HG03095 (cell line): ENCODE measurements at regions not wholly inside any gene's neighbourhood (a gene's known extent, or its start where the extent isn't known, plus 50 kb on each side); places are given as distances from the start of the nearest gene placed in this dataset.
"Not testable (repeated sequence)": the region's sequence is repeated elsewhere in the genome, so short reads cannot be mapped to it uniquely, and the experiment has no call there.

ENCODE experiments used
- ATAC-seq: cut with Tn5 transposase; IDR thresholded peaks from one replicate; pipeline ENCODE4 v1.9.1; 2021; ENCODE audit warnings: moderate library complexity; ENCODE audit not compliant: unreplicated experiment

DNA sequence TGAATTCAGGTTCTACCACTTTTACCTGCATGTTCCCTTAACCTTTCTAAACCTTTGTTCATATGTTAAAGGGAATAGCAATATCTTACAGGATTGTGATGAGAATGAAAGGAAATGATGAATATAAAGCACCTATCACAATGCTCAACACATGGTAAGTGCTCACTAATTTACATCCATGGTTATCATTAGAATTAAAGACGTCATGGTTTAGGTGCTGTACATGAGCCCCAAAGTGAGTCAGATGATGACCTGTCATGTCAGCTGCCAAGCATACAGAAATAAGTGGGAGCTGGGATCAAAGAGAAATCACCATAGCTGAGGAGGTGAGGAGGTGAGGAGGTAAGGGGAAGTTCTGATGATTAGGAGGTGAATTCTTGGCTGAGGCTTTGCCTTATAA, 135.9 kb upstream of the ATP2B1 start:
- no peak for ATAC-seq

DNA sequence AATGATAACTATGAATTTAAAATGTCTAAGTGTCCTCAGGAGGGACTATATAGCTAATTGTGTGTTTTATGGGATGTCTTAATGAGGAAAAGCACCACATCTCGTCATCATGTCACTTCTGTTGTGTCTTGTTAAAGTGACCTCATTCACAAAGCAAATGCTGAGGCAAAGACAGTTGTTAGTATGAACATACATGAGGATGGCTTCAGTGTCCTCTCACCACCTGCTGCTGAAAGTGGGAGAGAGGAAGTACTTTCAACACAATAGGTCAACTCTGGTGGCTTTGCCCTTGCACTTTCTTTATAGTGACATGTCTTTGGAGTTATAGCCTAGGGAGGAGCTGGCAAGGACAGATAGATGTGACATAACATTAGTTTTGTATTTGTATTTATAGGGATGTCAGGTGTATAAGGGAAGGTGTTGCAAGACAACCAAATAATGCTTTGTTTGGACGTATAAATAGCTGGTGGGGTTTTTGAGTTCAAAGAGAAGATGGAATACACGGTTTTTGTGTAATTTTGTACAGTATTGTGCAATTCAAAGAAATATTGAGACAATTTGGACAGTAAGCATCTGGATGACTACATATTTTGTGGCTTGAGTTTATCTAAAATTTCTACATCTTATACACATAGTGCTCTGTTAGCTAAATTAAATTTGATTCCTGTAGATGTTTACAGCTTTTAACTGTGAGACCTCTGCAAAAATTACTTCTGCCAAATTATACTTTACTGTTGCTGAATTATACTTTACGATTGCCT, 131.7 kb upstream of the ATP2B1 start:
- ATAC-seq, result no peak

DNA sequence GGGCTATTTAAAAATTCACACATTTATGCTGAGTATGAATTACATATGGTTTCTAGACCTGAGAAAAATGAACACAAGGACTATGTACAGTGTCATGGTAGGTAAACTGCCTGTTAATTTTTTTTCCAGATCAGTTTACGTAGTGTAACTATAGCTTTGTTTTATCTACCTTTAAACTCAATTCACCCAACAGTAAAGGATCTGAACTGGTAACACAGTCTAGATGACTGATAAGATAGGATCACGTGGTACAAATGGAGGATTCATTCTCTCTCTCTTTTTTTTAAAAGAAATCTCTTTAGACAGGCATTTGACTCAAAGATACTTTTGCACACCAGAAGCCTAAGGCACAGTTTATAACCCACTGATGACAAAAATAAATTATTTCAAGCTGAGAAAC, 130.8 kb upstream of the ATP2B1 start:
- ATAC-seq, result no peak

DNA sequence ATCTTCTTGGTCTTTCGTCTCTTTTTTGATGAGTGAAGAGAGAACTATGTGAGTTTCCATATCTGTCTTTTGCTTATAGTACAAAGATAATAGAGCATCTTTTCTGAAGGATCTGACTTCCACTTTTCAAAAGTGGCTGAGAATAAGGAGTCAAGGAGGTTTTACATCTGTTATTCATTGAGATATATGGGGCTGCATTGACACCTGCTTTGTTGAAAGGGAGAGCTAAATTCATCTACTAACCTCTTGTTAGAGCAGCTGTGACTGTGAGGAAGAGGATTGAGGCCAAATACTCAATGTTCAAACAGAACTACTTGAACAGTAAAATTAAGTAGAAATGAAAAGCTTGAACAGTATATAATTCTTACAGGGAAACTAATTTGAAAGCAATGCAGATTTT, 130.2 kb upstream of the ATP2B1 start:
- no peak for ATAC-seq

DNA sequence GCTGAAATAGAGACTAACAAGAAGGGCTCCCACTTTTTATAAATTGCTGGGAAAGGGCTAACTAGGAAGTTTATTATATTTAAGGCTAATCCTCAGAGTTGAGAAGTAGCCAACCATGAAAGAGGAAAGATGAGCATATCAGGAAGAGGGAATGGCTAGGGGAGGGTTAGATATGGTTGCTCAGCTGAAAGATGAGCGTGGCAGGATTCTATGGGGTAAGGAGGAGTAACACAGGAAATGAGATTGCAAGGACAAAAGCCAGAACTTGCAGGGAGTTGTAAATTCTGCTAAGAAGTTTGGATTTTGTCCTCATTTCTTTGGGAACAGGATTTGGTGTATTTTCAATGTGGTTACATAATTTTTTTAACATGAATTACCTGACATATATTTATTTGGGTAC, 127.4 kb upstream of the ATP2B1 start:
- ATAC-seq, result no peak

DNA sequence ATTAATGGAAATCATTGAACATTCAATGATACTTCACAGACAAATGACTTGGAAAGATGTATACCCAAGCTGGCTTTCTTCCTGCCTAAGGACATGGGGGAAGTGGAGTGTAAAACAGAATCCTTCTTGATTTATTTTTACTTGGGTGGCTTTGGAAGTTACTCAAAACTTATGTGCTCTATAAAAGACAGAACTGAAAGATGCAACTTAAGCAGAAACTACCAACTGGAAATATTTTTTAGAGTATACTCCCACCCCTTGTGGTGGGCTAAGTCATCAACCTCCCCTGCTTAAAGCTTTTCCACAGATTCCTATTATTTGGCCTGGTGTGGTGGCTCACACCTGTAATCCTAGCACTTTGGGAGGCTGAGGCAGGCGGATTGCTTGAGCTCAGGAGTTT, 126.0 kb upstream of the ATP2B1 start:
- ATAC-seq, result no peak

DNA sequence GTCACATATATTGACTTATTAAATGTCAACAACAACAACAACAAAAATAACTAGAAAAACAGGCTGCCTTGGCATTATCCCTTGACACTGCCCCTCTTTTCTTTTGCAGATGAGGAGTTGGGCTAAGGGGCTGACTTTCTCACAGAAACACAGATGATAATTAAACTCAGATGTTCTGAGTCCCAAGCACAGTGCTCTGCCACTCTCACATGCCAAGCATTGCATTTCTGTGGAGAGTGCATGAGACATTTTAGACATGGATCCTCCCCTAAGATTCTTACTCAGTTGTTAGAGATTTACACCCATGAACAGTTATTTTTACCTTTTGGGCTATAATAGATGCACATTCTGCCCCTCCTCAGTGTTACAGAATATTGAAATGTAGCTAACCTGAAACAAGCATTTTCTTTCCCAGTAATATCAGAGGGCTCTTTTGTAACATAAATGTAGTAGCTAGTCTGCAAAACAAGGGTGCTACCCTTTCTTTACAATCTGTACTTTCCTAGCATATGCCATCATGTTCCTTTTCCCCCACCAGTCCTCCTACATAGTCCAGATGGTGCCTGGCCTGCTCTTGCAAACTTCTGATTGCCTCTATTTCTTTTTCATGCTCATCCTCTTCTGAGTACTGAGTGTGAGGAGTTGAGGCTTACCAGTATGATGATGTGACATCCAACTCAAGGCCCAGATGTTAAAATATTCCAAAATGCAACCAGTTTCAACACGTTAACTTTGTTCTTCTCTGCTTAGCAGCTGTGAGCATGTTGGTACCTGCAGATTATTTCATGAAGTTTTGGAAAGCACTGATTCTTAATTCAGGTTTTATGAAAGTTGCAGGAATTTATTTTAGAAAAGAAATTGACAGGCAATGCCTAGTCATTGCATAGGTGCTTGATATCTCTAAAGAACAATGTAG, 125.0 kb upstream of the ATP2B1 start:
- ATAC-seq, result no peak

DNA sequence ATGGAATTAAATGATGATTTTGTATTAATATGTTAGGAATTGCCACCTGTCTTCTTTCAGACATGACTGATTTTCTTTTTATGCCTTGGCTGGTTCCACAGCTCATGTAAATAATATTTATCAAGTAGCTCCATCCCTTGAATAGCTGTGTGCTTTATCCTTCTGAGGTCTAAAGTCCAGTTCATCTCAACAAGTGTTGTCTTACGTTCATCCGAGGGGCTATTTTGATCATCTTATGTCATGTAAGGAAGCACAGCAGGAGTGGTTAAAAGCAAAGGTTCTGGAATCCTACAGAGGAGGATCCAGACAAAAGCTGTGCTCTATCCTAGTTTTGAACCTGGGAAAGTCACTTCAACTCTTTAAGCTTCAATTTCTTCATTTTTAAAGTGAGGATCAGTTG, 123.7 kb upstream of the ATP2B1 start:
- no peak for ATAC-seq

DNA sequence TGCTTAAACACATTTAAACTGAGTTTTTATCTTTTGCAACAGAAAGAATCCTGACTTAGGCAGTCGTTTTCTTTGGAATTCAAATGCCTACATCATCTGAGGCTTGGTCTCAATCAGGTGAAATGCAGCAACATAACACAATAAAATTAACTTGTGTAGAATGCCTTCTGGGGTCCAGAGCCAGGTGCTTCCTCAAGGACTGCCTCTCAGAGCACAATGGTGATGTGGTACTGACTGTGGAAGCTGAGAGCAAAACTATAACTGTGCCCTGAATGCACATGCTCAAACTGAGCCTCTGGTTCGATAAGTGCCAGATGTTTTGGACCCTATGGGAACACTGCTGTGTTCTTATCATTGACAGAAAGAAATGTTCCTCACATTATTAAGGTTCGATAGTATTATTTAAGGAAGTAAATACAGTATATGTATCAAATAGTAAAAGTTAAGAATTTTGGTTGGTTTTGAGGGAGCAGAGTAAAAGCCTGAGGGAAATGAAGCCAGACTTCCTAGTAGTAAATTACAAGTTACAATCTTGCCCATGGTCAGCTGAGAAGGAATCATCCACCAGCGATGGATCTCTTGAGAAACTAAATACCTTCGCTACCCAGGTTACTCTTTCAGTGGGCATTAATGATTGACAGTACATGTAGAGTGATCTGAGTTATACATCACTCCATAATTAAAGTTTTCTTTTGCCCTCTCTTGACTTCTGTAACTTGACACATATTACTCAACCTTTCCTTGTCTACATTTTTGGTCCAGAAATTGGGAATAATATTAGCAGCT, 122.9 kb upstream of the ATP2B1 start:
- ATAC-seq, result no peak

DNA sequence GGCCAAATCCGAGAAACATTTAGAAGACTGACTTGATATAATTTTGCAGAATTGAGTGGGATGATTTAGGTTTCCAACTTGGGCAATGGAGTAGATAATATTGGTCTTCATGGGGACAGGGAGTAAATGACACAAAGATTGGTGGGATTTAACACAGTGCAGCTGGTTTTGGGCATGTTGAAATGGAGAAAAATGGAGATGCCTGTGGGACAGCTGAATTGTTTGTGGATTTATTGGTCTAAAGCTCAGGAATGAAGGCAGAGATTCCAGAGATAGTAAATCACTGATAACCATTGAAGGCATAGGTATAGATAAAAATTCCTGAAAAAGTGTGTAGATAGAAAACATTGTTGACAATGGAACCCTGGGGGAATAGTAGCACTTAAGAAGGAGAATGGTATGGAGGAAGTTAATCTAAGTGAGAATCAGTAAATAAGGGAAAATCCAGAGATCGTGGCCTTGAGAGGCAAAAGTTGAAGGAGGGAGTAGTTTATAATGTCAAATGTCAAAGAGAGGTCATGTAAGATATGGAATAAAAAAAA, 120.9 kb upstream of the ATP2B1 start:
- no peak for ATAC-seq

DNA sequence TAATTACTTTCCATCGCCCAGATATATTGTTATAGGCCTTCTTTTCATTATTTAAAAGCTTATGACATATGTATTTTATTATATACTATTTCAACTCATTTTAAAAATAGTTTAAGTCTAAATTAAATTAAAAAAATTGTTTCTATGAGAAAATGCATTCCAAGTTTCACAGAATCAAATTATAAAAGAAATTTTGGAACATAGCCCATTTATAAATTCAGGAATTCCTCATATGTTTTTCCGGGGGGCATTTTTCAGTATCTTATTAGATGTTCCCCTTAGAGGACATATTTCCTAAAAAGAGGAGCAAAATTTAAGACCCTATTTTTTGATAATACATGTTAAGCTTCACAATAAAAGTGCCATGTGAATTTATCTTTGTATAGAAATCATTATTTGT, 119.9 kb upstream of the ATP2B1 start:
- ATAC-seq, result no peak

DNA sequence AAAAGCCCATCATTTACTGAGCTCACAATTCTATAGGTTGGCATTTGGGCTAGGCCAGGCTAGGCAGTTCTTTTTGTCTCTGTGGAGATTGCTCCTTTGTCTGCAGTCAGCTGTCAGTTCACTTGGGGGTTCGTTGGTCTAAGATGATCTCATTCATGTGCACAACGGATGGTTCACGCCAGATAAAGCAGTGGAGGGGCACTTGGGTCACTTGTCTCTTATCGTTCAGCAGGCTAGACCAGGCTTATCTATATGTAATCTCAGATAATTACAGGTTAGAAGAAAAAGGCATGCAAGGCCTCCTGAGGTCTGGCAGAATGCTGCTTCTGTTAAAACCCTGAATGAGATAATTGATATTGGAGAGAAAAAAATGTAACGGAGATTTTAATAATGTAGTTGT, 119.0 kb upstream of the ATP2B1 start:
- ATAC-seq, result no peak

DNA sequence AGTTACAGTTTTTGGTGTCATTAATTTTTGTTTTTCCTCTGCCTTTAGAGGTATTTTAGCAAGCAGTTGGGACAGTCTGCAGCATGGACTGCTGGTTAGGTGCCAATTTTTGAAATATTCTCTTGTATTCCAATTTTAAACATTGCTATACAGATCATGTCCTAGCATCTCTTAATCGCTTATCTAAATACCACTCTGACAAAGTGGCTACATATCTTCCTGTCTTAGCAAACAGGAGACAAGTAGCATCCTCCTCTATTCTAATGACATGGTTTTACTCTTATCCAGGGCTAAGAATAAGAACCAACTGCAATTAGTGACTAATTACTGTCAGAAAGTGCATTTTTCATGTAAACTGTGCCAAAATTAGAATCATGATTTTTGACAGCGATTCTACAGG, 117.8 kb upstream of the ATP2B1 start:
- ATAC-seq, result no peak

DNA sequence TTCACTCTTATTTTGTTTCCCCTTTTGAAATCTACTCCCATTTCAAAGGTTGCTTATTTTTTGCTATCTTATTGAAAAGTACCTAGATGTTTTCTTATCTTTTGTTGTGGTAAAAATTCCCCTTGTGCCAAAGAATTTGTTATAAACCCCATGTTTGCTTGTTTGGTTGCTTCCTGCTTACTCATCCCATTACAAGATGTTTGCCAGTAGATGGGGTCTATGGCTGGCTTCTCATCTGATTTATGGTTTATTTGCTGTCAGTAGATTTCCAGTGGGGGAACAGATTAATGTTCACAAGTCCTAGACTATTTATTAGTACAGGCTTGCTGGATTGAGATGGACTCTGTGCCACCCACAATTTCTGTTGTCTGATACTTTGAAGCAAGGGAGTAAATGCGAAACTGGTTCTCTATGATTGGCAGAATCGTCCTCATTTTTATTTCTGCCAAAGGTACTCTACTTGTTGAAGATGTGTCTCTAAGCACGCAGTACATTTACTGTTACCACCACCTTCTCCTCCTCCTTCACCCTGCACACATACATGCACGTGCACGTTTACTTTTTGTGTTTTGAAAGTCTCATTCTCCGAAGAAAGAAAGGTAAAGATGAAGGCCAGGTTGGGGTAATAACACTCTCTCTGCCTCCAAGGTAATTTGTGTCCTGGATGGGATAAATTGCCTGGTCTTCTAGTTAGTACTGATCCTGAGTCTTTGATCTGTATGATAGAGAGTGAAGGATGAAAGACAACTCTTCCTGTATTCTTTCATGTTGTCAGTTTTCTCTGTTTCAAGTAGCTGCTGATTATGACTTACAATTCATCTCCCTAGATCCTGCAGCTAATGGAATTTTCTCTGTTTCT, 117.2 kb upstream of the ATP2B1 start:
- no peak for ATAC-seq

DNA sequence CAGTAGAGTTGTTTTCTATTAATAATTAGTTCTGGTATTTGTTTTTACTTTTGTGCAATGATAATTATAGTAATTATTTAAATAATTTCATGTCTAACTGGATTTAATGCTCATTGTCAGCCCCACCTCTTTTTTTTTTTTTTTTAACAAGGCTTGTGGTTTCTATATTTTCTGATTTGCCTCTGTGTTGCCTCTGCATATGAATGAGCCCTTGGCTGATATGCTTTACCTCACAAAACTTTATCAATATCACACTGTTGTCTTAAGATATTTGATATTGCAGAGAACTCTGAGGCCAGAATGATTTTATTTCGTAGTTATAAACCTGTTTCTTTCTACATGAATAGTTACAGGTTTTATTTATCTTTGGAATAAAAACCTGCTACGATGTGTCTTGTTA, 116.2 kb upstream of the ATP2B1 start:
- ATAC-seq, result no peak

DNA sequence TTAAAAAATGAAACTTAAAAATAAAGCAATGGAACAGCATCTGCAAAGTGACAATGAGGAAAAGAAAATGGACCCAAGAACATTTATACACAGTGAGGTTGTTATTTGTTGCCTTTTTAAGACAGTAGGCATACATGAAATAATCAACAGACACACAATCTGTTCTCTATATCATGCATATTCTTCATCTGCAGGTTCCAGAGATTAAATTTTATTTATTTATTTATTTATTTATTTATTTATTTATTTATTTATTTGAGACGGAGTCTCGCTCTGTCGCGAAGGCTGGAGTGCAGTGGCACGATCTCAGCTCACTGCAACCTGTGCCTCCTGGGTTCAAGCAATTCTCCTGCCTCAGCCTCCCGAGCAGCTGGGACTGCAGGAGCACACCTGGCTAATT, 114.4 kb upstream of the ATP2B1 start:
- not testable (repeated sequence) for ATAC-seq

DNA sequence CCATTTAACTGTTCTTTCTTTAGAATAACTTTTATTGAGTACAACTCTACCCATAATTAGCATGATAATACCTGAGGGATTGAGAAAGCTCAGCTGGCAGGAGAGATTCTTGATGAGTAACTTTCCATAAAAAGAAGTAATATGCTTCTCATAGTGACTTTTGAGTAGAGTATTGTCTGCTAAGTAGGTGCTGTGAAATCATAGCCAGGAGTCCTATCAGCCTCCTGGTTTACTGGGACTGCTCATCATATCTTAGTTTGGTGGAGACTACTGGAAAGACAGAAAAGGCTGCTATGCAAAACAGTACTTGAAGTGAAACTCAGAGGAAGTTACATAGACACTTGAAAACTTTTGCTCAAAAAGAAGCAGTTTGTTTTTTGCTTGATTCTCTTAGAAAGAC, 113.3 kb upstream of the ATP2B1 start:
- ATAC-seq, result peak; percentile 58

DNA sequence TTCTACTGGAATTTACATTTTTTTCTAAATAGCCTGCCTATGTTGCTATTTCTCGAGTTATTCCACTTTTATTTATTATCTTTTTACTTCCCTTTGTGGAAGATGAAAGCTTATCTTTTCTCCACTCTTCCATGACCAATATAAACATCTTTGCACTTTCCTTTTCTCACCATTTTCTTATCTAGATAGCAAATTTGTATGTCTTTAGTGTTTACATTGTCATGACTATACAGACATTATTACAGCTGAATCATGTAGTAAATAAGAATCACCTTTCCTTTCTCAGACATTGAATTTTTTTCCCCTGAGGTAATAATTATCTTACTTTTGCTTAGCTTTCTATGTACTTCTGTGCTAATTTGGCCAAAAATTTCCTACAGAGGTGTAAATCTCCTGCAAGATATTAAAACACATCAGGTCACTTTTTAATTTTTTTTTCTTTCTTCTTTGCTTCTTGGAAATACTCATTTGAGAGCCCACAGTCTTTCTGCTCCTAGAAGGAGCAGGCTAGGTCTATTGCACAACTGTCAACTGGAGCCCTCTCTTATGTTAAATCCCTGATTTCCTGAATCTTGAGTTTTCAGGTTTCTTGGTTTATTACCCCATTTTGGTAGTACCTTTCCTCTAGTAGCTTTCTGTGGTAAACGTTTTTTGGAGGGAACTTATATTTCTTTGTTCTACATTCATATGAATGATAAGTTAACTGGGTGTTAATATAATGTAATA, 109.0 kb upstream of the ATP2B1 start:
- no peak for ATAC-seq

DNA sequence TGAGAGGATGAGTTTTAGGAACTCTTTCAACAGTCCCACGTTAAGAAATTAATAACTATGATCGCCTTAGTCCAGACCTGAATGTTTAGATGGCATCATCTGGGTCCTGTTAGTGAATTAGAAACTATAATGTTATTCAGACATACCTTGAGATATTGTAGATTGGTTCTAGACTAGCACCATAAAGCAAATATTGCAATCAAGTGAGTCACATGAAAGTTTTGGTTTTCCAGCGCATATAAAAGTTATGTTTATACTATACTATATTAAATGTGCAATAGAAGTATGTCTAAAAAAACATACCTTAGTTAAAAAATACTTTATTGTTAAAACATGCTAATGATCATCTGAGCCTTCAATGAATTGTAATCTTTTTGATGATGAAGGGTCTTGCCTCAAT, 106.6 kb upstream of the ATP2B1 start:
- ATAC-seq, result no peak

DNA sequence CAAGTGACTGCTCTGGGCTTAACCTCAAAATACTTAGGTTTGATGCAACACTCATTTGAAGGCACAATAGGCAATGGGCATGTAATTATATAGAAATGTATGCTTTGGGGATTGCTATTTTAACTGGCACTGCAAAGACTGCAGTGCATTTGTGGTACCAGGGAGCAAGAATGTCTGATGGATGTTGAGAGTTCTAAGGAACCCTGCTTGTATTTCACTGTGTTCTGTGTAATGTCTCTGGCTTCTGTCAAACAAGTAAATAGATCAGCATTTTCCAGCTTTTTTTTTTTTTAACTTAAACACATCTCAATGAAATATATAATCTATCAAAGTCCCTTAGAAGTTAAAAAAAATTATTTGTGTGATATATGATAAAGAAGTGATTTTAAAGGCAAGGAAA, 94.8 kb upstream of the ATP2B1 start:
- ATAC-seq, result no peak
